SJCRH30 (cell line): ENCODE measurements at regions not wholly inside any gene's neighbourhood (a gene's known extent, or its start where the extent isn't known, plus 50 kb on each side); places are given as distances from the start of the nearest gene placed in this dataset.

ENCODE experiments used
- DNase-seq, 2 experiments: peaks; one replicate each; pipeline ENCODE4 v3.0.0-alpha.2; 2015 to 2020
- H3K27ac ChIP-seq: fragments of 250-450 bp; sonication (Bioruptor Pico); 2 replicates; pipeline ENCODE4 v1.5.1; 2020; ENCODE audit warnings: mild to moderate bottlenecking, moderate library complexity
- H3K27me3 ChIP-seq: fragments of 250-450 bp; sonication (Bioruptor Pico); 2 replicates; pipeline ENCODE4 v1.5.1; 2020; ENCODE audit warnings: mild to moderate bottlenecking, moderate library complexity
- H3K36me3 ChIP-seq: fragments of 250-450 bp; sonication (Bioruptor Pico); 2 replicates; pipeline ENCODE4 v1.5.1; 2020; ENCODE audit warnings: mild to moderate bottlenecking, moderate library complexity
- H3K4me1 ChIP-seq: fragments of 250-450 bp; sonication (Bioruptor Pico); 2 replicates; pipeline ENCODE4 v1.5.1; 2020; ENCODE audit warnings: mild to moderate bottlenecking, moderate library complexity
- H3K4me3 ChIP-seq: fragments of 250-450 bp; sonication (Bioruptor Pico); 2 replicates; pipeline ENCODE4 v1.5.1; 2020; ENCODE audit warnings: mild to moderate bottlenecking, moderate library complexity
- H3K9me3 ChIP-seq: fragments of 250-450 bp; sonication (Bioruptor Pico); replicated peaks from 2 replicates; pipeline ENCODE4 v1.5.1; 2020; ENCODE audit warnings: mild to moderate bottlenecking, moderate library complexity

DNA sequence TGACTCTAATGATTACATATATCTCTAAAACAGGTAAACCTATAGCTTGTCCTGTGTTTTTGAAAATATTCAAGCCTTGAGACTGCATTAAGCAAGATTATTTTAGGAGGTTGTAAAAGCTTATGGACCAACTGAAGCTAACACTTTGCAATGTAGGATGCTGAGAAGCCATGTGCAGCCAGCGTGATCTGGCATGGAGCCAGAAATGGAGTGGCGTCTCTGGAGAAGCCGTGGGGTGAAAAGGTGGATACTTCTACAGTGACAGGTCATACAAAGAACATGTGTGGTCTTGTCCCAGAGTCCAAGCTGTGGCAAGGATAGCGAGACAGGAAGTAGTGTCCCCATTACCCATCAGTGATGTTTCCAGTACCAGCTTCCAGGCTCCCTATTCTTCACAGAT is 100.8 kb upstream of the CD180 start:
- Histone ChIP-seq H3K27ac (no peak overlapping the region), H3K36me3 (no peaks in the 10 kb centered on the region), H3K4me3 (no peak overlapping the region), H3K9me3 (no peaks in the 10 kb centered on the region), H3K27me3 (no peaks in the 10 kb centered on the region), H3K4me1 (no peaks in the 10 kb centered on the region)
- DNase-seq: no peak

DNA sequence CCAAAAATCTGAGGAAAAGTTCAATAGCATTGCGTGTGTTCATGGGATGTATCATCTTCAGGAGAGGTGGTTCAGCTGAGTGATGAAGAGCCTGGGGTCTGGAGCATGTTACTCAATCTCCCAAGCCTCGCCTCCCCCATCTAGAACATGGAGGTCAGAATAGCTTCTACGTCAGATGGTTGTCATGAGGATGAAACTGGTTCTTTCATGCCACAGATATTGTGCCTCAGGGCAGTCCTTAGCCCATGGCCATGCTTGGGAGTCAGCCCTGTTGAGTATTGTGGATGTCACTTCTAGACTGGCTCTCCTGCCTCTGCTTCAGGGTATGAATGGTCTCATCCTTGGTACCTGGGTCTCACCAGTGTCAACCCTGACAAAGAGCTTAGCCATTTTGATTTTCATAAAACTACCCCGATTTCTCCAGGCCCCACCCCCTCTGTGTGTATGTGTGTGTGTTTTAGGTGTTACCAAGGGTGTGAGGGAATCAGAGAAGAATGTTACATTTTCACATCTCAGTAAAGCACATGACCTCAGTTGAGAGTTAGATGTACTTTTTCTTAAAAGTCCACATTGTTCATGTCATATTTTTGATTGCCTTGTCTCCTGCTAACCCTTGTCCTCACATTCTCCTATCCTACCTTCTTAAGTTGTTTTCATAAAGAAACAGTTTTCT is 97.8 kb upstream of the CD180 start:
- no peaks in the 10 kb centered on the region for H3K4me1 ChIP-seq
- H3K27me3 ChIP-seq: no peaks in the 10 kb centered on the region
- H3K36me3 ChIP-seq: no peaks in the 10 kb centered on the region
- no peak overlapping the region for H3K4me3 ChIP-seq
- no peak for DNase-seq
- no peak overlapping the region for H3K27ac ChIP-seq
- no peaks in the 10 kb centered on the region for H3K9me3 ChIP-seq

DNA sequence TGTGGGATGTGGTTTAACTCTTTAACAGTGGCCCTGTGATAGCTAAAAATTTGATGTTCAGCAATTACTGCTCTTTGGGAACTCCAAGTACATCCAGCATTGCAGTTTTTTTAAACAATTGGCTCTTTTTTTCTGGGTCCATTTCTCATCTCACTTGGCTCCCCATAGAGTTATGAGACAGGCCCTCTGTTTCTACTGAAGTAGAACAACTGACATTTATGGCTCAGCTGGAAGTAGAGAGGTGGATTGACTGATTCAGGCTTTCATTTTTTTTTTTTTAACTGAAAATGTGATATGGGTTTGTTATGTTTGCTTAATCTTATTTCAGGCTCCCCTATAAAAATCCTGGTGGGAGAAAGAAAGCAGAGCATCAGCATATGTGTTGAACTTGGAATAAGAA is 96.6 kb upstream of the CD180 start:
- Histone ChIP-seq H3K36me3 (no peaks in the 10 kb centered on the region), H3K4me3 (no peak overlapping the region), H3K4me1 (no peaks in the 10 kb centered on the region), H3K9me3 (no peaks in the 10 kb centered on the region), H3K27me3 (no peaks in the 10 kb centered on the region), H3K27ac (no peak overlapping the region)
- no peak for DNase-seq

DNA sequence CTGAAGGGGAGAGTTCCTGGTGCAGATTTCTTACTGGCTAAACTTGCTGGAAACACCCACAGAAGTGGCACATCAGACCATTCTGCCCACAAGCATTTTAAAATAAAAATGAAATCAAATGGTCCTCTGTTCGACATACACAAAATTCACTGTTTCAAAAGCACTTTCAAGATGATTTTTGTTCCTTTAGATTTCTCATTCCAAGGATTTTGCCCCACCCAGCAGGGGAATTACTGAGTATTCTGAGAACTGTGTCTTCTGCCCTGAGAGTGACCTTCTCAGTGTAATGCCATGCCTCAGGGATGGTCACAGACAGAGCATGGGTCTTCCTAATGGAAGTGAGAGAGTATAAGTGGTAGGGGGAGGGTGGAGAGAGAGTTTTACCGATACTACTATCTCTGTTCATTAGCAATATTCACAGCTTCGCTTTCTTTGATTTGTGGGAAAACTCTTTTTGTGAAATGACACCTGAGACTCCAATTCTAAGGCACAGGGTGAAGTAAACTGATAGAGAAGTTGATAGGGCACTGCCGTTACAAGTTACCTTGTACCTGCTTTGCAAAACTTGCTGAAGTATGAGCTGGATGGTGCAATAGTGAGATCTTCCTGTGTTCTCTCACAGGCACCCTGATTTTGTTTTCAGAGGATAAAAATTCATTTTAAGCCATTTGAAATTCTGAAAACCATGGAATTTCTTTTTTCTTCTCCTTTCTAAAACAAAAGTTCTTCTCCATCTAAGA is 95.8 kb upstream of the CD180 start:
- no peaks in the 10 kb centered on the region for H3K9me3 ChIP-seq
- no peak overlapping the region for H3K27ac ChIP-seq
- H3K27me3 ChIP-seq: no peaks in the 10 kb centered on the region
- H3K4me1 ChIP-seq: no peaks in the 10 kb centered on the region
- H3K36me3 ChIP-seq: no peaks in the 10 kb centered on the region
- DNase-seq: no peak
- no peak overlapping the region for H3K4me3 ChIP-seq

DNA sequence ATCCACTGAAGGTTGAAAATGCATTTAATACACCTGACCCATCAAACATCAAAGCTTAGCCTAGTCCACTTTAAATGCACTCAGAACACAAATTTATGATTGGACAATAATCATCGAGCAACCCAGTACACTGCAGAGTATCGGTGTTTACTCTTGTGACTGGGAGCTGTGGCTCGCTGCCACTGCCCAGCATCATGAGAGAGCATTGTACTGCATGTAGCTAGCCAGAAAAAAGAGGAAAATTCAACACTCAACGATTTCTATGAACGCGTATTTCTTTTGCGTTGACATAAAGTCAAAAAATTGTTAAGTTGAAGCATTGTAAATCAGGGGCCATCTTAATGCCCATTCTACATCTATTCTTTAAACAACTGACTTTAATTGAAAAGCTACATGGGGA is 95.1 kb upstream of the CD180 start:
- DNase-seq: no peak
- Histone ChIP-seq H3K27me3 (no peaks in the 10 kb centered on the region), H3K36me3 (no peaks in the 10 kb centered on the region), H3K27ac (no peak overlapping the region), H3K4me3 (no peak overlapping the region), H3K9me3 (no peaks in the 10 kb centered on the region), H3K4me1 (no peaks in the 10 kb centered on the region)

DNA sequence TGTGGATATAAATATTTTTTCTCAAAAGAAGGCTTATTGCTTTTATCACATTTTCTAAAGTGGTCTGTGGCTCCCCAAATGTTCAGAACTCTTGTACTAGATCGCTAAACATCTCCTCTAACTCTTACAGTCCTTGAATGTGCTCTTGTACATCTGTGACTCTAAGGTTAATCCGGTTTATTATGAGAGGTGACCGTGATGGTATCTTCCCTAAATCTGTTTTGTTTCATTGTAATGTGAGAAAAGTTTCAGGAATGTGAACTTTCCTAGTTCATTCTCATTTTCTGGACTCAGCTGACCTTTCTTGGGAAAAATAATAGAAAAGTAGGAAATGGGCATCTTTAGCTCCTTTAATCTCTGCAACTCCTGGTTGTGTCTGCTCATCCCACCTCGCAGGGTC is 94.5 kb upstream of the CD180 start:
- no peak overlapping the region for H3K27ac ChIP-seq
- H3K36me3 ChIP-seq: no peaks in the 10 kb centered on the region
- no peak for DNase-seq

DNA sequence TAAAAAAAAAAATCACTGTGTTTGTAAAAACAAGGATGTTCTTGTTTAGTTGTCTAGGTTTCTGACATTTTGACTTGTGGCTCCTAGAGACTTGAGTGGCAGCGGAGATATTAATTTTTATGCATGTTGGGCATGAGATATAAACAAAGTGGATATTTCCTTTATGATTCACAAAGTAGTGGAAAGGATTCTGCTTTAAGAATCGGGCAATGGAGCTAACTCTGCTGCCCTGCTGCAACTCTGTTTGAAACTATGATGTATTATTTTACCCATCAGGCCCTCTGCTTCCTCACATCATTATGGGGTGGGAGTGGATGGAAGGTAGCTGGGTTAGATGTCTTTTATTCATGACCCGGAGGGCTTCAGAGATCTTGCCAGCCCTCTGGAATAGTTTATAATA is 94.1 kb upstream of the CD180 start:
- H3K36me3 ChIP-seq: no peaks in the 10 kb centered on the region

More for the DNA sequence above, 94.5 kb upstream of the CD180 start:
- Histone ChIP-seq H3K9me3 (no peaks in the 10 kb centered on the region), H3K4me3 (no peak overlapping the region), H3K4me1 (no peaks in the 10 kb centered on the region), H3K27me3 (no peaks in the 10 kb centered on the region)

DNA sequence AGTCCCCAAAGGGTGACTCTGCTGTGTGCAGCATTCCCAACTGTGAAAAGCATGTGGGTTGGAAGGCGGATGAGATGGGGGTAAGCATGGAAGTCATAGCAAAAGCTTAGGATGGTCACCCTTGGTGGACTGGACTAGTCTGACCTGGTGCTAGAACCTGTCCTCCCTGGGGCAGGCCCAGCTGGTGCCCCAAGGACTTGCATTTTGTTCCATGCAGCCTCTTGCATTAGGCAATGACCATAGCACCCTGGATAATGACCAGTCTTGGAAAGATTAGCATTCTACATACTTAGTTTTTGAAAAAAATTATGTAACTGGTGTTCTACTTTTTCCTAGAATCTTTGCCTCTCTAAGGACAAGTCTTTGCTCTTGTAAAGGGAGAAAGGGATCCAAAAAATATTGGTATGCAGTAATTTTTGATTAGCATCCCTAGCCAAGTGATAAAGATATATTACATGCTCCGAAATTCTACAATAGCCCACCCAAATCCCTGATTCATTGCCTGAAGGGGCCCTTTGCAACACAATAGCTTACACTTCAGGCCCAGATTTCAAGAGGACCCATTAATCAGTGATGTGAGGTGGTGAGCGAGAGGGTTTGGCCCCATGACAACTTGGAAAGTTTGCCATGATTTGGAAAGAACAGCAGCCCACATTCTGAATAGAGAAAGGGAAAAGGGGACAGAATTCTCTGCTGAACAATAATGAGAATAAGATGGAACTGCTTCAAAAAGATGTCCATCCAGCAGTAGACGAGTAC is 93.3 kb upstream of the CD180 start:
- H3K4me1 ChIP-seq: no peaks in the 10 kb centered on the region
- no peak overlapping the region for H3K4me3 ChIP-seq
- no peak for DNase-seq
- no peaks in the 10 kb centered on the region for H3K9me3 ChIP-seq
- H3K36me3 ChIP-seq: no peaks in the 10 kb centered on the region
- H3K27ac ChIP-seq: no peak overlapping the region
- H3K27me3 ChIP-seq: no peaks in the 10 kb centered on the region

More for the DNA sequence above, 94.1 kb upstream of the CD180 start:
- DNase-seq: no peak
- no peaks in the 10 kb centered on the region for H3K9me3 ChIP-seq
- H3K4me1 ChIP-seq: no peaks in the 10 kb centered on the region
- no peaks in the 10 kb centered on the region for H3K27me3 ChIP-seq
- H3K27ac ChIP-seq: no peak overlapping the region
- no peak overlapping the region for H3K4me3 ChIP-seq

DNA sequence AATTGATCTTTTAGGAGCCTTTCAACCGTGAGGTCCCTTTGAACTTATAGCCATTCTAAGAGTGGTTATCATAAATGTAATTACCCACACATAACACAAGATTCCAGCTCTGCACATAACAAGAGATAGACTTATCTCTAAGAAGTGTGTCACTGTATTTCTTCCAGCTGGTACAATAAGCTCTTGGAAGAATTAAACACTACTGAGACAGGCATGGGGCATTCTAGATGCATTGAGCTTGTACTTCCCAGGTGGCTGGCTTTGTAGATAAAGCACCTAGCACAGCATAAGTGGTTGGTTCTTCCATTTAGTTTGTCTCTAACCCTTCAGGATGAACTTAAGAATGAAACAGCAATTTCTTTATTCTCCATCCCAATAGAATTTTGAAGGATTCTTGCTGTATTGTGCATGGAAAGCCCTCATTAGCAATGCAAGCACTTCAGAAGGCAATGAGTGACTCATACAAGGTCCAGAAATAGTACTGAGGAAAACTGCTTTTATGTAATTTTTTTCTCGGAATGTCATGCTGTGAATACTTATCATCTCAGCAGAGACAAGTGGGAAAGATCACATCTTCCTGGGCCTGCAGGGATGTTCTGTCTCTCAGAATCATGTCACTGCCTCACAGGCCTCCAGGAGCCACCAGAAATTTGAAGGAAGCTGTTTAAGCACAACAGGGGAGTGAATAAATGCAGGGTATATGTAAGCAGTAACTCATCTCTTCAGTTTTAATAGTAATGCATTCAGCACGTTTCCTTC is 91.1 kb upstream of the CD180 start:
- Histone ChIP-seq H3K27ac (no peak overlapping the region), H3K4me3 (no peak overlapping the region), H3K36me3 (no peaks in the 10 kb centered on the region), H3K27me3 (no peaks in the 10 kb centered on the region), H3K9me3 (no peaks in the 10 kb centered on the region), H3K4me1 (no peaks in the 10 kb centered on the region)
- no peak for DNase-seq

DNA sequence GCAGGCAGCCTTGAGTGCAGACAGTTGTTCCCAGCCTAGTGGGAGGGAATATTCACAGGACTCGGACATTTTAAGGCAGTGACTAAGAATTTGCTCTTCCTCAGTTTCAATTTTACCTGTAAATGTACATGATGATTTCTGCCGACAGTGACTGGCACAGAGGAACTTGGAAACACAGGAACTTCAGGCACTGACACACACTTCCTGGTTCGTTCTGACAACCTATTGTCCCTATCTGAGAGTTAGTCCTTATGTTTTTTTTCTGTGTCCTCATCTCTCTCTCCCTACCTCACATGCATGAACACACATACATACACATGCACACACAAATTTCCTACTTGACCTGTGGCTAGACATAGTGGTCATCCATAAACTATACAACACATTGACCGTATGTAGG is 89.4 kb upstream of the CD180 start:
- no peaks in the 10 kb centered on the region for H3K36me3 ChIP-seq
- no peak overlapping the region for H3K27ac ChIP-seq
- DNase-seq: no peak
- no peaks in the 10 kb centered on the region for H3K4me1 ChIP-seq
- no peak overlapping the region for H3K4me3 ChIP-seq
- no peaks in the 10 kb centered on the region for H3K27me3 ChIP-seq
- no peaks in the 10 kb centered on the region for H3K9me3 ChIP-seq

DNA sequence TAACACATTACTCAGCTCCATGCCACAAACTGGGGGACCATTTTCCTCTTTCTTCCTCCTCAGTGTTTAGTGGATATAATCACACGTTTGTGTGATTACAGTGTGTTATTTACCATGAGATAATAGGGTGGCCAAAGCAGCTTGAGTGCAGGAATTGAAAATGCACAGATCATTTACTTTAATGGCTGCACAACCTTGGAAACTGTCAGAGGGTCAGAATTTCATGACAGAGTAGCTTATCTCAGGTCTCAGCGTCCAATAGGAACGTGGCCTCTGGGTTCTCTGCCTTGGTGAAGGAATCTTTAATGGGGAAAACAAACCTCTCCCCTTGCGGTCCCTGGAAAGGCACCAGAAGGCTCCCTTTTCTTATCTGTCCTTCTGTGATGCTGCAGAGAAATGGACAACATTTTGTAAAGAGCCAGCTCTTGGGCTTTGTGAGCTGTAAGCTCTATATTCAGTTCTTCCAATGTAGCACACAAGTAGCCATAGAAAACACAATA is 87.4 kb upstream of the CD180 start:
- no peaks in the 10 kb centered on the region for H3K4me1 ChIP-seq
- no peak overlapping the region for H3K4me3 ChIP-seq
- DNase-seq: no peak
- H3K27me3 ChIP-seq: no peaks in the 10 kb centered on the region
- no peaks in the 10 kb centered on the region for H3K36me3 ChIP-seq
- H3K9me3 ChIP-seq: no peaks in the 10 kb centered on the region
- H3K27ac ChIP-seq: no peak overlapping the region

DNA sequence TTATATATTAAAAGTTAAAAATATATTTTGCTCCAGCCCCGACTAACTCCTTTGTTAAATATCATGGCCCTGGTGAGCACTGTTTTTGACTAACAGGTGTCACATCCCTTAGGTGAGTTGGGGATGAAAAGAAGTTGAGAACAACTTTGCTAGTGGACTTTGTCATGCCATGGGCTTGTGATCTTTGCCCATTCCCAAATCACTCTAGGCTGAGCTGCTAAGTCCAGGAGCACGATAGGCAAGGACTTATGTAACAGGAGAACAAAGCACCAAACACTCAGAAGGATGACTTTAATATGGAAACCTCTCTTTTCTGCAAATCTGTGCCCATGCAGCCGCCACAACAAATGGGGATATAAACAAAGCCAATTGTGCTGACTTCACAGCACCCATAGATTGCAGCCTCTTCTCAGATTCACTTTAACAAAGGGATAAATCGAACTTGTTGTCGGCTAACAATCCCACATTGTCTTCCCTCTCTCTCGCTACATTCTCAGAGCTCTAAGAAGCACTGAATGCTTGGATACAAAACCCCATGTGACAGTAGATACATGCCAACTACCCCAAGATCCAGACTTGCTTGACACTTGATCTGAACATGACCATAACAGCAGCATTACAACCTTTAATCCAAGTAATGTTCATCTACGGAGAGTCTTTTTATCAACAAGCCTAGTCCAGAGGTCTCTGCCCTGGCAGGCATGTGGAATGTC is 86.8 kb upstream of the CD180 start:
- Histone ChIP-seq H3K27me3 (no peaks in the 10 kb centered on the region), H3K36me3 (no peaks in the 10 kb centered on the region), H3K4me3 (no peak overlapping the region), H3K9me3 (no peaks in the 10 kb centered on the region), H3K27ac (no peak overlapping the region), H3K4me1 (no peaks in the 10 kb centered on the region)
- no peak for DNase-seq

DNA sequence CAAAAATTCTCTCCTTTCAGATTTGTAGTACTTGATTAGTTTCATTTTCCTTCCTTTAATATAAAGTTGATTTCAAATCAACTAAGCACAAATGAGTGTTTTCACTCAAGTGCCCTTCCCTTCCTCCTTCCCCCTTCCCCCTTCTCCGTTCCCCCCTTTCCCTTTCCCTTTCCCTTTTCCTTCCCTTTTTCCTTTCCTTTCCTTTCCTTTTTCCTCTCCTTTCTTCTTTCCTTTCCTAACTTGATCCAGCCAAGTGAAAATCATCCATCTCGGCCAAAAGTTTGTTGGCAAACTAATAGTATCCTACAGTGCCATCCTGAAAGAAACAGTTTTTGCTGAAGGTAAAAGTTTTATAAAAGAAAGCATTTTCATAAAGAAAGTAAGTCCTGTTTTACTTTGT is 85.3 kb upstream of the CD180 start:
- Histone ChIP-seq H3K27ac (no peak overlapping the region), H3K4me3 (no peak overlapping the region)
- DNase-seq: no peak

DNA sequence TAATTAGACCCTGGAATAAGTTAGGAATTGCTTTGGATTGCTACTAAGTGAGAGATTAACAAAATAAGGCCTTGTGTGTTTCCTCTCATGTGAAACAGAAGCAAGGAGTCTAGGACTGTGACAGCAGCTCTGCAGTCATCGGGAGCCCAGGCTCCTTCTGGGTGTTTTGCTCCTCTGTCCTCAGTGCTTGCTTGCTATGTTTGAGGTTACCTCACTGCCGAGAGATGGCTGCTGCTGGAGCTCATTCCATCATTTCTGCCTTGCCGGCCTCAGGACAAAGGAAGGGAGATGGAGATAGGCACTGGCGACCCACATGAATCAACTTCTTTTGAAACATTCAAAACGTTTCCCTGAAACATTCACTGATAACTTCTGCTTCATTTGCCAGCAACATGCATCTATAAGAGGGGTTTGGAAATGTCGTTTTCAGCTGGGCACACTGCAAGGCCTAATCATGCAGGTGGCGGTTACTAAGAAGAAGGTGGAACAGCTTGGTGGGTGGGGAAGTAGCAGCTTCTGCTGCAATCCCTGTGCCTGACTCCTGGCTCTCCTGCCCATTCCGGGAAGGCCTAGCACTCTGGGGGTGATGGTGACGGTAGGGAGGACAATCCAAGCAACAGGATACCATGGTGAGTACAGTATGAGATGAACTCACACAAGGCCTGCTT is 77.2 kb upstream of the CD180 start:
- Histone ChIP-seq H3K36me3 (no peaks in the 10 kb centered on the region), H3K4me1 (no peaks in the 10 kb centered on the region), H3K27ac (no peak overlapping the region), H3K9me3 (no peaks in the 10 kb centered on the region), H3K4me3 (no peak overlapping the region), H3K27me3 (no peaks in the 10 kb centered on the region; the same call in 1 of the 2 replicates)
- no peak for DNase-seq

More for the DNA sequence above, 85.3 kb upstream of the CD180 start:
- H3K36me3 ChIP-seq: no peaks in the 10 kb centered on the region
- no peaks in the 10 kb centered on the region for H3K4me1 ChIP-seq
- H3K27me3 ChIP-seq: no peaks in the 10 kb centered on the region; the same call in 1 of the 2 replicates
- no peaks in the 10 kb centered on the region for H3K9me3 ChIP-seq
